HG03457 (cell line): ENCODE measurements at regions not wholly inside any gene's neighbourhood (a gene's known extent, or its start where the extent isn't known, plus 50 kb on each side); places are given as distances from the start of the nearest gene placed in this dataset.

Experiments used
- ATAC-seq: cut with Tn5 transposase; IDR thresholded peaks from one replicate; pipeline ENCODE4 v1.9.1; 2021; ENCODE audit warnings: moderate number of reproducible peaks; ENCODE audit not compliant: unreplicated experiment

GRCh38 chr9:118281772-118282171 is 577.6 kb downstream of the TLR4 start:
- no peak for ATAC-seq

DNA sequence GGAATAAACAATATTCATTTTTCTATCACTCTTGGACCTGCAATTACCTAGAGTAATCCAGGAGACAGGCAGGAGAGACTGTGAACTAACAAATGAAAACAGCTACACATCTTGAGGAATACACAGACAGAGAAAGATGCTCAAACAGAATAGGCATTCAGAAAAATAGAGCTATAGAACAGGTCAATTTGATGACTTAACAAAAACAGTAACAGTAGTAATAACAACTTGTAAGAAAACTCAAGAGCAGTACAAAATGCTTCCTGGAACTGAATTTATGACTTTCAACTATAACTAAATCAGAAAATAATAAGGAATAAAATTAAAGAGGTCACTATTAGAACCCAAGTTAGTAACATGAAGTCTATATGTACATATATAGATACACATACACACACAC is 579.3 kb downstream of the TLR4 start:
- no peak for ATAC-seq

- no peak for ATAC-seq
Measured at GRCh38 chr9:118290116-118290515, 585.9 kb downstream of the TLR4 start.

GRCh38 chr9:118295413-118295812 is 591.2 kb downstream of the TLR4 start:
- ATAC-seq = no peak

DNA sequence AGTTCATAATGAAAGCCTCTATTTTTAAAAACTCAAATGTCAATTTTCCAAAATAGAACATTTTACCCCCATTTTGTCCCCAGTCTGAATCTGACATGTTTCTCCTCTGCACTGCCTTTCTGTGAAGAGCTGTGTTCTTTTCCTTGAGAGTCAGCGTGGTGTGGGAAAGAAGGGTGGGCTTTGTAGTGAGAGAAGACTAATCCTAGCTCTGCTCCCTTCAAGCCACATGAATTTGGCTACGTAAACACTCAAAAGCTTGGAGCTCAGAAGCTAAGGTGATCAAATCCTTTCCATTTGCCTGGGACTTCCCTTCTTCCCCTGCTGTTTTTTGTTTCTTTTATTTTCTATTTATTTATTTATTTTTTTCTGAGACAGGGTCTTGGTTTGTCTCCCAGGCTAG is 598.5 kb downstream of the TLR4 start:
- no peak for ATAC-seq

DNA sequence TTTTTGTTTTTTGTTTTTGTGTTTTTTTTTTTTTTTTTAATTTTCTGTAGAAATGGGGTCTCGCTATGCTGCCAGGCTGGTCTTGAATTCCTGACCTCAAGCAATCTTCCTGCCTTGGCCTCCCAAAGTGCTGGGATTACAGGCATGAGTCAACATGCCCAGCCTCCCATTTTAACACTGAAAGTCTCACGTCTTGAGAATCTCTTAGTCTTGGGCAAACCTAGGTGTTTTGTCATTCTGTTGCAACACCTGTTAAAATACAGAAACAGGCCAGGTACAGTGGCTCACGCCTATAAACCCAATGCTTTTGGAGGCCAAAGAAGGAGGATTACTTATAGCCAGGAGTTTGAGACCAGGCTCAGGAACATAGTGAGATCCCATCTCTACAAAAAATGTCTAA is 599.0 kb downstream of the TLR4 start:
- ATAC-seq = no peak

GRCh38 chr9:118305331-118305730 is 601.1 kb downstream of the TLR4 start:
- ATAC-seq = no peak

DNA sequence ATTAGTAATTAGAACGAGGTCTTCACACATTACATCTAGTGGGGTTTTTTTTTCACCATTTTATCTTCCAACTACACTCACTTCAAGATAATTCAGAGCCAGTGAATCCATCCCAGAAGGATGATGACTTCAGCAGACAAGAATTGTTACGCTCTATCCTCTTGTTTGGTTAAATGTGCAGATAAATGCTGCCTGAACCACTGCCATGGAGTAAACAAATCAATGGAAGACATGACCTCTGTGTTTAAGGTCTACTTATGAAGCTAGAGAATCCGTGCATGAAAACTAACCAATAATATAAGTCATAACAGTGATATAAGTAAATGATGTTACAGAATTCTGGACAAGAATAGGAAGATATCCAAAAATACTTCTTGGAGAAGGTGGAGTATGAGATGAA is 602.6 kb downstream of the TLR4 start:
- ATAC-seq = no peak

- no peak for ATAC-seq
Measured at GRCh38 chr9:118313965-118314364, 609.8 kb downstream of the TLR4 start.

- no peak for ATAC-seq
Measured at GRCh38 chr9:118316831-118317343, 612.7 kb downstream of the TLR4 start.

DNA sequence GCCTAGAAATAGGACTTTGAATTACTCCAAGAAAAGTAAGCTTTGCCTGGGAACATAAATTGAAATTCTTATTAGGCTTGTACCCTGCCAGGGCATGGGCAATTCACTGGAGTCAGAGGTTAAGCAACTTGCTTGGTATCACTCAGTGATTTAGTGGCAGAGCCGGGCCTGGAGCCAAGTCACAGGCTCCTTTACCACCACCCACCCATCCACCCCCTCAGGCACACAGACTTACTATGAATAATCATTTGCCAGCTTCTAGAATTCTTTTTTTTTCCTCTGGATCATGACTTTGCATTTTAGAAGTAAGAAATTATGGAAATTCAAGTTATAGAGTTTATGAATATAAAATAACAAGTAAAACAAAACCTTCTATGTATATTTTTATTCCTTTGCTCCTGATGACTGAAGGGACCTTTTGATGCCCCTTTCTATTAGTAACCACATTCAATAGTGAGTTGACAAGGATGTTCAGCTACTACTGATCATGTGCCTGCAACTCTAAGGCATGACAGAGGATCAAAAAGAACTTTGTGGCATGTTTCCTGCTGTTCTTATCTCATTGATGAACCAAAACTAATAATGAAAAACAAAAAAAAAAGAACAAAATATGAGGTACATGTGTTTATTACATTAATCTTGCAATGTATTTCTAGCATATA is 614.7 kb downstream of the TLR4 start:
- no peak for ATAC-seq

DNA sequence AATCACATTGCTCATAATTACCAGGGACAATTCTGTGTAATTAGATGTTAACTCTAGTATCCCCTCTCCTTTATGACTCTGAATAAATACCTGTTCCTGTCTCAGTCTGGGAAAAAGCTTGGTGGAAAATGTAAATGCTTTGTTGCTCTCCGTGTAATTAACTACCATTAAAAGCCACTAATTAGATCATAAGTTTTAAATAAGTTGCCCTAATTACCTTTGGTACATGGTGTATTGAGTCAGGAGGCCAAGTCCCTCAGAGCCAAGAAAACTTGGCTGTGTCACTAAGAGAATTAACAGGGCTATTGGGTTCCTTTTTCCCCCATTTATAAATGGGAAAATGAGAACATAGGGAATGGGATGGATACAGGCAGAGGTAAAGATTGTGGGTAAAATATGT is 617.6 kb downstream of the TLR4 start:
- no peak for ATAC-seq

DNA sequence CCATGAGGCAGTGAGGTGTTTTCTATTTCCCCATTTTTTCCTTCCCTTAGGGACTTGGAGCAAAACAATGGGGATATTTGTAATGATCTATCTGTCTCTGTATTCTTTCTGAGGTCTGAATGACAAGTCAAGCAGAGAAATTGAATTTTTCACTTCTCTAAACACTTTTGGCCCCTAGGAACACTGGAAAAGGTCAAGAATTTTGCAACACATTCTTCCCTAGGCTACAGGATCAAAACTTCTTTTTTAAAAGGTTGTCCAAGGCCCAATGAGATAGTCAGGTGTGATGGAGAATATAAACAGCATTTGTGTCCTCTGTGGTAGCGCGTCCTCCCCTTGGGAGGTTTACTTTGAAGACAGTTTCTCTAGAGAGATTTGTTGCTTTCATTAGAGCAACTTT is 620.5 kb downstream of the TLR4 start:
- no peak for ATAC-seq

DNA sequence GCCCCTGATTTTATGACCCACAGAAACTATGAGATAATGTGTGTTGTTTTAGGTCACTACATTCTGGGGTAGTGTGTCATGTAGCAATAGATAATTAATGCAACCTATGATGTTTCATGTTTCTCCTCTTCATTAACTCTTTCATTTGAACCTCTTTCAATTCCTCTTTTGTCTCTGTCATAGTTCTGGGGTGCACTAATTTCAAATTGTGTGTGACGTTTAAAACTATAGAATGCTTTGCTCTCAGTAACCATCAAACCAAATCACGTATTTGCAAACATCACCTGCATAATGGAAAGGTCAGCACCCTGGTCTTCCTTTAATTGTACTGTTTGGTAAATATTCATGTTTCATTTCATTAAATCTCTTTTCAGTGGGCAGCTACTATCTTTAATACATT is 621.6 kb downstream of the TLR4 start:
- no peak for ATAC-seq

- no peak for ATAC-seq
Measured at GRCh38 chr9:118326326-118326725, 622.1 kb downstream of the TLR4 start.

- no peak for ATAC-seq
Measured at GRCh38 chr9:118330191-118330986, 626.2 kb downstream of the TLR4 start.

DNA sequence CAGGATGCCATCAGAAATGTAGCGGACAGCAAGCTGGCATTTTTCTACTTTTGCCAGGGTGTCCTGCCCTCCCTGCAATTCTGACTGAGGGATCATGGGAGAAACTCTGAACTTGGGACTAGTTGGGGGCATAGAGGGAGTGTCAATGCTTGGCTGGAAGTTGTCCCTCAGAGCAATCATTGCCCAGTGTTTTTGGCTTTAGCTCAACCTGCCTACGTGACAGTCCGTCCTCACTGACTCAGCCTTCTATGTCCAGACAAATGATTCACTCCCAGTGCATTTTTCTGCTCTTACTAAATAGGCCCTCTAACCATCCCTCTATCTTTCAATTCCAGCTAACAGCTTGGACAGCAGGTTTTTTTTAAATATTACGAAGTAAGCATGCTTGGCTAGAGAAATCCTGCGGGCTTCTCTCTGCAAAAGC is 627.4 kb downstream of the TLR4 start:
- no peak for ATAC-seq

DNA sequence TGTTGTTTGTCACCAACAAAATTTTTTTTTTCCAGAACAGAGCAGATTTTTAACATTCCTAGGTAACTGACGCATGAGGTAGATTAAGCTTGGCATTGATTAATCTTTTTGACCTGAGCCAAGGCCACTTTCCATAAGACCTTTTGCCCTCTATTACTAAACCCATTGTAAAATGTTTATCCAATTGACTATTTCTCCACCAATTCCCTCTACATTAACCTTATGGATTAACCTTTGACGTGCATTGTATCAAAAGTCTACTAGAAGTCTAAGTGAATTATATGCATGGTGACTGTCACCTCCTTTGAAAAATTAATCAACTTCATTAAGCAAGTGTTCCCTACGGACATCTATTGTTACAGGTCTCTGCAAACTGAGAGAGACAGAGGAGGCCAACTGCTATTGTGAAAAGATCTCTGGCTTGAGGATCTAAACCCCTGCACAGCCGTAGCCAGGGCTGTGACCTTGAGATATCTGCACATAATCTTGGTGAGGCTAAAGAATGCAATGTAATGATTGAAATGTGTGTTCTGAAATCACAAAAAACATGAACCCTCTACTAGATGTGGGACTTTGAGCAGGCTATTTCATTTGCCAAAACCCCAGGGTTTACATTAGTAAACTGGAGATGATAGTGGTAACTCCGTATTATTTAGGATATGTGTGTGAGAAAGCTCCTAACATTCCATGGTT is 632.2 kb downstream of the TLR4 start:
- no peak for ATAC-seq

GRCh38 chr9:118336943-118337330 is 632.7 kb downstream of the TLR4 start:
- no peak for ATAC-seq

DNA sequence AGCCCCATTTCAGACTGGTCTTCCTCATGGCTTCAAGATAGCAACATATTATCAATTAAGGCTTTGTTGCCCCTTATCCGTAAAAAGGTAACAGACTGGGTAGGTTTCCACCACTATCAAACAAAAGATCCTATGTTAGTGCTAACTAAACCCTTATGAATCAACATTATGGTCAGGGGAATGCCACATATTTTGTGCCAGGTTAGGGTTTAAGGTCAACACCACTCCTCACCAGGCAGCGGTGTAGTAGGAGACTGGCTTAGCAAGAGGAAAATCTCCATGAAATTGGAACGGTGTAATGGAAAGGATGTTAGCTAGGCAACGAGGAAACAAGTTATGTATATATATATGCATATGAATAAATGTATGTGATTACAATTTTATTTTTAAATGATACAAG is 655.8 kb downstream of the TLR4 start:
- ATAC-seq = no peak

DNA sequence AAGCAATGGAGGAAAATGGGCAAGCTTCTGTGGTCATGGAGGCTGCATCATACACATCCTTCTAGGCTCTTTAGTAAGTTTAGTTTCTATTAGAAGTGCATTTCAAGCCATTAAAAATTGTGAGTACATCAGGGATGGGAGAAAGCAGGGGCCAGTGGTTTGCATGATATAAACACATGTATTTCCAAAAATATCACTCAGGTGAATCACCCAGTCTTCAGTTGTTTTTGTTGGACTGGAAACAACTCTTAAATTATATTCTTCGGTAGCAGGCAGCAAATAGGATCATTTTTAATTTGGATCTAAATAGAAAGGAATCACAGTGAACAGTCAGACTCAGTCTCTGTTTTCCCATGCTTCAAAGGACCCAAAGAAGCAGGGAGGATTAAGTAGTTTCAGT is 657.9 kb downstream of the TLR4 start:
- no peak for ATAC-seq

DNA sequence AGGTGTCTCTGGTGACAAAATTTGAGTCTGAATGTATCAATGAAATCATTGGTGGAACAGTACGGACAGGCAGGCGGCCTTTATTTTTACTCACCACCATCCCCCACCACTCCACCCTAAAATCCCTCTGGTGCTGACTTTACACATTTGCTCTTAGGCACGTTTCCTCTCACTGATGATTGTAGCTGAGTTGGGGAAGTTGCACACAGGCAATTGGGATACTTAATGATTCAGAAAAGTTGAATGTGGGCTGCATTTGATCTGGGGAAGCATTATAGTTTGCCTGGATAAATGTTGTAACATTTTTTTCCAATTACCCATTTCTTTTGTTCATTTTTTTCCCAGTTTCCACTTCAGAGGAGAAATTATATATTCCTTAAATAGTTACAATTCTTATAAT is 658.4 kb downstream of the TLR4 start:
- no peak for ATAC-seq
